Neural cell (in vitro differentiated cells): ENCODE measurements at regions not wholly inside any gene's neighbourhood (a gene's known extent, or its start where the extent isn't known, plus 50 kb on each side); places are given as distances from the start of the nearest gene placed in this dataset.

Source experiments
- H2AFZ ChIP-seq: fragments of 200-600, 300-800 bp; sonication (generic), shearing (Covaris generic); 2 replicates; pipeline ENCODE4 v1.6.0; 2014; ENCODE audit warnings: low read depth, mild to moderate bottlenecking, antibody characterized with exemption, low read length, moderate library complexity
- H3F3A ChIP-seq: fragments of 200-600 bp; shearing (Covaris generic); 2 replicates; pipeline ENCODE4 v1.6.1; 2016; ENCODE audit warnings: mild to moderate bottlenecking, moderate library complexity, mixed read lengths, antibody characterized with exemption, low read length; ENCODE audit not compliant: insufficient read depth, poor library complexity, severe bottlenecking
- H3K27ac ChIP-seq: fragments of 200-600, 300-800 bp; sonication (generic), shearing (Covaris generic); 2 replicates; pipeline ENCODE4 v1.5.1; 2014; ENCODE audit warnings: mild to moderate bottlenecking, low read length, moderate library complexity
- H3K27me3 ChIP-seq: fragments of 300-800, 200-600 bp; sonication (generic), shearing (Covaris generic); 2 replicates; pipeline ENCODE4 v1.6.0; 2014; ENCODE audit warnings: mild to moderate bottlenecking, low read depth, low read length, moderate library complexity; ENCODE audit not compliant: insufficient read depth
- H3K36me3 ChIP-seq: fragments of 300-800, 200-600 bp; sonication (generic), shearing (Covaris generic); 2 replicates; pipeline ENCODE4 v1.5.1; 2014; ENCODE audit warnings: mild to moderate bottlenecking, antibody characterized with exemption, low read length, moderate library complexity; ENCODE audit not compliant: insufficient read depth
- H3K4me2 ChIP-seq: fragments of 300-800, 200-600 bp; sonication (generic), shearing (Covaris generic); 2 replicates; pipeline ENCODE4 v1.6.0; 2014; ENCODE audit warnings: mild to moderate bottlenecking, low read length
- H3K4me3 ChIP-seq: fragments of 300-800, 200-600 bp; sonication (generic), shearing (Covaris generic); 2 replicates; pipeline ENCODE4 v1.5.1; 2014; ENCODE audit warnings: mild to moderate bottlenecking, low read length, moderate library complexity
- H3K79me2 ChIP-seq: fragments of 200-600 bp; shearing (Covaris generic); replicated peaks from 2 replicates; pipeline ENCODE4 v1.6.0; 2014; ENCODE audit warnings: mild to moderate bottlenecking, low read length, moderate library complexity; ENCODE audit not compliant: insufficient read depth
- H3K9ac ChIP-seq: fragments of 300-800, 200-600 bp; sonication (generic), shearing (Covaris generic); 2 replicates; pipeline ENCODE4 v1.6.1; 2016; ENCODE audit warnings: mild to moderate bottlenecking, low read length, mixed read lengths
- H3K9me2 ChIP-seq: fragments of 200-600 bp; shearing (Covaris generic); 2 replicates; pipeline ENCODE4 v1.6.1; 2016; ENCODE audit warnings: mild to moderate bottlenecking, low read length, mixed read lengths; ENCODE audit not compliant: insufficient read depth
- H3K9me3 ChIP-seq: fragments of 200-600, 300-800 bp; sonication (generic), shearing (Covaris generic); 2 replicates; pipeline ENCODE4 v1.6.1; 2016; ENCODE audit warnings: mild to moderate bottlenecking, mixed run types, low read length, moderate library complexity, mixed read lengths
- H4K20me1 ChIP-seq: fragments of 200-600 bp; shearing (Covaris generic); 2 replicates; pipeline ENCODE4 v1.6.1; 2016; ENCODE audit warnings: mild to moderate bottlenecking, mixed run types; ENCODE audit not compliant: insufficient read depth
- EP300 ChIP-seq: fragments of 450-650 bp; conservative IDR thresholded peaks from 2 replicates; pipeline ENCODE4 v1.6.1; 2014; ENCODE audit warnings: antibody characterized with exemption, mild to moderate bottlenecking, moderate library complexity; ENCODE audit not compliant: poor library complexity, severe bottlenecking
- EZH2 ChIP-seq: fragments of 200-600, 300-800 bp; shearing (Covaris generic), sonication (generic); IDR thresholded peaks from 2 replicates; pipeline ENCODE4 v1.6.1; 2014; ENCODE audit warnings: antibody characterized with exemption, low read length, borderline replicate concordance, mild to moderate bottlenecking; ENCODE audit not compliant: insufficient read depth, poor library complexity, severe bottlenecking
- MXI1 ChIP-seq: fragments of 450-650 bp; conservative IDR thresholded peaks from 2 replicates; pipeline ENCODE4 v1.6.1; 2014; ENCODE audit warnings: antibody characterized with exemption, mild to moderate bottlenecking; ENCODE audit not compliant: poor library complexity, severe bottlenecking
- POLR2AphosphoS5 ChIP-seq: IDR thresholded peaks from 2 replicates; pipeline ENCODE4 v1.6.1; 2012
- RAD21 ChIP-seq: fragments of 450-650 bp; conservative IDR thresholded peaks from 2 replicates; pipeline ENCODE4 v1.6.1; 2014; ENCODE audit warnings: antibody characterized with exemption, mild to moderate bottlenecking, moderate library complexity
- SMC3 ChIP-seq: fragments of 450-650 bp; conservative IDR thresholded peaks from 2 replicates; pipeline ENCODE4 v1.6.1; 2014; ENCODE audit warnings: antibody characterized with exemption, mild to moderate bottlenecking, moderate library complexity; ENCODE audit not compliant: poor library complexity
- TAF1 ChIP-seq: IDR thresholded peaks from 2 replicates; pipeline ENCODE4 v1.6.1; 2012; ENCODE audit warnings: low read depth
- TF ChIP-seq, protein P1 (sequence below): IDR thresholded peaks from 2 replicates; pipeline ENCODE4 v1.6.1; 2012; ENCODE audit warnings: borderline replicate concordance
- TF ChIP-seq, protein P2 (sequence below): fragments of 450-650 bp; IDR thresholded peaks from 2 replicates; pipeline ENCODE4 v1.5.1; 2014; ENCODE audit warnings: antibody characterized with exemption, mild to moderate bottlenecking, moderate library complexity; ENCODE audit not compliant: poor library complexity, severe bottlenecking

DNA sequence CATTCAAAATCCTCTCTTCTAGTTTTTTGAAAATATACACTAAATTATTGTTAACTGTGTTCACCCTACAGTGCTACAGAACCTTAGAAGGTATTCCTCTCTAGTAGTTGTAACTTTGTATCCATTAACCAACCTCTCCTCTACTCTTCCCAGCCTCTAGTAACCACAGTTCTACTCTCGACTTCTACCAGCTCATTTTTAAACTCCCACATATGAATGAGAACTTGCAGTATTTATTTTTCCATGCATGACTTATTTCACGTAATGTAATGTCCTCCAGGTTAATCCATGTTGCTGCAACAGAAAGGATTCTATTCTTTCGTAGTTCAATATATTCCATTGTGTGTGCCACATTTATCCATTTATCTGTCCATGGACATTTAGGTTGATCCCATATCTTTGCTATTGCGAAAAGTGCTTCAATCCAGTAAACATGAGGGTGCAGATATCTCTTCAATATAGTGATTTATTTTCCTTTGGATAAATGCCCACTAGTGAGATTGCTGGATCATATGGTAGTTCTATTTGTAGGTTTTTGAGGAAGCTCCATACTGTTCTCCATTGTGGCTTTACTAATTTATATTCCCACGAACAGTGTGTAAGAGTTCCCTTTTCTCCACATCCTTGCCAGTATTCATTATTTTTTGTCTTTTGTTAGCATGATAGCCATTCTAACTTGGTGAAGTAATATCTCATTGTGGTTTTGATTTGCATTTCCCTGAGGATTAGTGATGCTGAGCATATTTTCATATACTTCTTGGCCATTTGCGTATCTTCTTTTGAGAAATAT, 113.7 kb upstream of the SMAD3 start:
- Histone ChIP-seq H3K79me2 (no peaks in the 10 kb centered on the region), H3K36me3 (no peaks in the 10 kb centered on the region), H3K4me3 (no peak overlapping the region), H3K27me3 (no peaks in the 10 kb centered on the region), H3F3A (no peaks in the 10 kb centered on the region), H3K9ac (no peak overlapping the region), H2AFZ (no peak overlapping the region), H3K9me2 (no peaks in the 10 kb centered on the region), H3K27ac (no peak overlapping the region), H3K4me2 (no peak overlapping the region), H4K20me1 (no peaks in the 10 kb centered on the region), H3K9me3 (no peaks in the 10 kb centered on the region)
- TF ChIP-seq EZH2: no peak
- no peak for TF ChIP-seq MXI1
- TF ChIP-seq RAD21: no peak
- TF ChIP-seq SMC3: no peak
- no peak for TF ChIP-seq POLR2AphosphoS5
- no peak for TF ChIP-seq TAF1
- TF ChIP-seq, protein P1, sequence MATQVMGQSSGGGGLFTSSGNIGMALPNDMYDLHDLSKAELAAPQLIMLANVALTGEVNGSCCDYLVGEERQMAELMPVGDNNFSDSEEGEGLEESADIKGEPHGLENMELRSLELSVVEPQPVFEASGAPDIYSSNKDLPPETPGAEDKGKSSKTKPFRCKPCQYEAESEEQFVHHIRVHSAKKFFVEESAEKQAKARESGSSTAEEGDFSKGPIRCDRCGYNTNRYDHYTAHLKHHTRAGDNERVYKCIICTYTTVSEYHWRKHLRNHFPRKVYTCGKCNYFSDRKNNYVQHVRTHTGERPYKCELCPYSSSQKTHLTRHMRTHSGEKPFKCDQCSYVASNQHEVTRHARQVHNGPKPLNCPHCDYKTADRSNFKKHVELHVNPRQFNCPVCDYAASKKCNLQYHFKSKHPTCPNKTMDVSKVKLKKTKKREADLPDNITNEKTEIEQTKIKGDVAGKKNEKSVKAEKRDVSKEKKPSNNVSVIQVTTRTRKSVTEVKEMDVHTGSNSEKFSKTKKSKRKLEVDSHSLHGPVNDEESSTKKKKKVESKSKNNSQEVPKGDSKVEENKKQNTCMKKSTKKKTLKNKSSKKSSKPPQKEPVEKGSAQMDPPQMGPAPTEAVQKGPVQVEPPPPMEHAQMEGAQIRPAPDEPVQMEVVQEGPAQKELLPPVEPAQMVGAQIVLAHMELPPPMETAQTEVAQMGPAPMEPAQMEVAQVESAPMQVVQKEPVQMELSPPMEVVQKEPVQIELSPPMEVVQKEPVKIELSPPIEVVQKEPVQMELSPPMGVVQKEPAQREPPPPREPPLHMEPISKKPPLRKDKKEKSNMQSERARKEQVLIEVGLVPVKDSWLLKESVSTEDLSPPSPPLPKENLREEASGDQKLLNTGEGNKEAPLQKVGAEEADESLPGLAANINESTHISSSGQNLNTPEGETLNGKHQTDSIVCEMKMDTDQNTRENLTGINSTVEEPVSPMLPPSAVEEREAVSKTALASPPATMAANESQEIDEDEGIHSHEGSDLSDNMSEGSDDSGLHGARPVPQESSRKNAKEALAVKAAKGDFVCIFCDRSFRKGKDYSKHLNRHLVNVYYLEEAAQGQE: no peak
- TF ChIP-seq EP300: no peak
- TF ChIP-seq, protein P2, sequence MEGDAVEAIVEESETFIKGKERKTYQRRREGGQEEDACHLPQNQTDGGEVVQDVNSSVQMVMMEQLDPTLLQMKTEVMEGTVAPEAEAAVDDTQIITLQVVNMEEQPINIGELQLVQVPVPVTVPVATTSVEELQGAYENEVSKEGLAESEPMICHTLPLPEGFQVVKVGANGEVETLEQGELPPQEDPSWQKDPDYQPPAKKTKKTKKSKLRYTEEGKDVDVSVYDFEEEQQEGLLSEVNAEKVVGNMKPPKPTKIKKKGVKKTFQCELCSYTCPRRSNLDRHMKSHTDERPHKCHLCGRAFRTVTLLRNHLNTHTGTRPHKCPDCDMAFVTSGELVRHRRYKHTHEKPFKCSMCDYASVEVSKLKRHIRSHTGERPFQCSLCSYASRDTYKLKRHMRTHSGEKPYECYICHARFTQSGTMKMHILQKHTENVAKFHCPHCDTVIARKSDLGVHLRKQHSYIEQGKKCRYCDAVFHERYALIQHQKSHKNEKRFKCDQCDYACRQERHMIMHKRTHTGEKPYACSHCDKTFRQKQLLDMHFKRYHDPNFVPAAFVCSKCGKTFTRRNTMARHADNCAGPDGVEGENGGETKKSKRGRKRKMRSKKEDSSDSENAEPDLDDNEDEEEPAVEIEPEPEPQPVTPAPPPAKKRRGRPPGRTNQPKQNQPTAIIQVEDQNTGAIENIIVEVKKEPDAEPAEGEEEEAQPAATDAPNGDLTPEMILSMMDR: no peak

DNA sequence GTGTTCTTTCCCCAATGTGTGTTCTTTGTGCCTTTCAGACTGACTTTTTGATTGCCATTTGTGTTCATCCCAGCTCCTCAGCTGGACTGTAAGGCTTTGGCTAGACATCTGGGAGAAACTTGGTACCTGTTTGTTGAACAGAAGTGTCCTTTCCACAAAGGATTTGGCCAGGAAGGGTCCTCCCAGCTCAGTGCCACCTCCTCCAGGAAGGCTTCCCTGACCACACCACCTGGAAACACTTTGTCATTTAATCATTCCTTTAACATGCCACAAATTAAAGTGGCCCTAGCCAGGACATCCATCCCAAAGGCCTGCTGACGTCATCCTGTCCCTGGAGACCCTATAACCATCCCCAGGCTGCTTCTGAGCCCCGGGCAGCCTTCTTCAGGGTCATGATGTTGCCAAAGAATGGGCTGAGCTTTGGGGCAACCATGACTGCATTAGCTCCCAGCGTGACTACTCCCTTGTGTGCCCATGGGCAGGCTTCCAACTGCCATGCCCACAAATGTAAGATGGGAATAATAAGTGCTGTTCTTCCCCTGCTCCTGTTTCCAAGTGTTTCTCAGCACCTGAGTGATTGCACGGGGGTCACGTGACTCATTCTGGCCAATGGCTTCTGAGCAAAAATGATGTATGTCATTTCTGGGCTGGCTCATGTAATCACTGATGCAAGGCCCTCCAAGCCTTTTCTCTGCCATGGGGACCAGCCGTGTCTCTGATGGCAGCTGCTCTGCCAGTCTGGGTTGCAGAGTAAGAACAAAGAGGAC, 112.5 kb upstream of the SMAD3 start:
- TF ChIP-seq TAF1: no peak
- TF ChIP-seq RAD21: no peak
- no peak for TF ChIP-seq EZH2
- TF ChIP-seq, protein P2: no peak
- no peak for TF ChIP-seq SMC3
- TF ChIP-seq MXI1: no peak
- no peak for TF ChIP-seq POLR2AphosphoS5
- TF ChIP-seq, protein P1: no peak
- TF ChIP-seq EP300: no peak
- no peaks in the 10 kb centered on the region for H3K9me2 ChIP-seq
- no peaks in the 10 kb centered on the region for H3K36me3 ChIP-seq
- no peak overlapping the region for H3K4me3 ChIP-seq
- no peak overlapping the region for H3K27ac ChIP-seq
- no peak overlapping the region for H2AFZ ChIP-seq
- H3K27me3 ChIP-seq: no peaks in the 10 kb centered on the region
- H3K79me2 ChIP-seq: no peaks in the 10 kb centered on the region
- no peak overlapping the region for H3K4me2 ChIP-seq
- no peaks in the 10 kb centered on the region for H3F3A ChIP-seq
- no peak overlapping the region for H3K9ac ChIP-seq
- H3K9me3 ChIP-seq: no peaks in the 10 kb centered on the region
- no peaks in the 10 kb centered on the region for H4K20me1 ChIP-seq
